Gastrocnemius medialis (tissue), 4 donors: ENCODE measurements at regions not wholly inside any gene's neighbourhood (a gene's known extent, or its start where the extent isn't known, plus 50 kb on each side); places are given as distances from the start of the nearest gene placed in this dataset.

Source experiments
- ATAC-seq, 2 donors: fragments of 150-250 bp; one replicate each; pipeline ENCODE4 v1.9.1; 2016
- DNase-seq, 2 donors: peaks; one replicate each; pipeline ENCODE4 v3.0.0-alpha.2; 2019
- H3K27ac ChIP-seq, 4 donors: fragments of 200-600 bp; sonication (generic); 1 replicate in 1 of 4; 2 replicates in 3 of 4; pipeline ENCODE4 v1.5.1; 2016 to 2018; ENCODE audit warnings: mild to moderate bottlenecking in 2 of 4, moderate library complexity in 1 of 4
- H3K27me3 ChIP-seq, 3 donors: fragments of 200-600 bp; sonication (generic) in 2 of 3; 1 replicate in 1 of 3; 2 replicates in 2 of 3; pipeline versions ENCODE4 v1.5.1 to v1.6.0; 2016 to 2019; ENCODE audit warnings: mild to moderate bottlenecking in 1 of 3, moderate library complexity in 1 of 3
- H3K36me3 ChIP-seq, 2 donors: fragments of 200-600 bp; sonication (generic) in 1 of 2; one replicate each; pipeline ENCODE4 v1.5.1; 2017 to 2018
- H3K4me1 ChIP-seq, 2 donors: fragments of 200-600 bp; sonication (generic) in 1 of 2; one replicate each; pipeline ENCODE4 v1.5.1; 2016 to 2017; ENCODE audit warnings: mild to moderate bottlenecking in 2 of 2
- H3K4me3 ChIP-seq, 4 donors: fragments of 200-600 bp; sonication (generic) in 3 of 4; 1 replicate in 1 of 4; 2 replicates in 3 of 4; pipeline ENCODE4 v1.5.1; 2016 to 2019; ENCODE audit warnings: mild to moderate bottlenecking in 2 of 4
- H3K9me3 ChIP-seq, 3 donors: fragments of 200-600 bp; sonication (generic) in 2 of 3; 1 replicate in 1 of 3; 2 replicates in 2 of 3; pipeline ENCODE4 v1.5.1; 2016 to 2019
- POLR2A ChIP-seq, 2 donors: fragments of 450-650 bp; IDR thresholded peaks; one replicate each; pipeline ENCODE4 v1.6.1; 2017; ENCODE audit warnings: antibody characterized with exemption in 2 of 2, mild to moderate bottlenecking in 2 of 2, moderate library complexity in 2 of 2
- in situ Hi-C, 4 donors: fragments of 200-750 bp; cut with MboI; loops; one replicate each; pipeline versions ENCODE4 v1.15.0 to v1.8.0; 2017; ENCODE audit warnings: low sequenced_read_pairs in 4 of 4
- intact Hi-C: fragments of 100-400 bp; cut with DNase I; formaldehyde crosslinking; loops from one replicate; pipeline ENCODE4 v1.15.1; 2023; ENCODE audit warnings: low total_unique reads
- TF ChIP-seq, protein P1 (sequence below), 5 experiments: fragments of 450-650 bp in 3 of 5; fragments of 200-600 bp in 2 of 5; sonication (generic) in 2 of 5; IDR thresholded peaks in 4 of 5; conservative IDR thresholded peaks in 1 of 5; 1 replicate in 4 of 5; 2 replicates in 1 of 5; pipeline ENCODE4 v1.5.1; 2016 to 2019; ENCODE audit warnings: antibody characterized with exemption in 5 of 5, mild to moderate bottlenecking in 3 of 5, moderate library complexity in 3 of 5

DNA sequence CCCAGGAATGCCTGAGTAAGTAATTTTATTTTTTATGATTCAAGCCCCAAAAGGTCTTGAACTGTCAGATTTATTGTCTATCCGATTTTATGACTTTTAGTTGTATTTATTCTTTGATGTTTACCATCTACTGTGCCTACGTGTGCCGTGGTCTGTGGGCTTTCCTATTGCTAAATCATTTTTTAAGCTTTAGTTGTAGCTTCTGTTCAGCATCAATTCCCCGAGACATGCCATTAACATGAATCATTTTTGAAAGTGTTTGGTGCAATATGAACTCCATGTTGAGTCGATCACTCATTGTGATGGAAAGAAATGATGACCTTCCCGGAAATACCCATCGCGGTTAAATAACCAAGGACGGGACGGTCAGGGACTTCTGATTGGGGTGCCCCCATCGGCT lies 268.7 kb upstream of the THRB start:
- Histone ChIP-seq H3K9me3 (no peaks in the 10 kb centered on the region), H3K4me1 (no peaks in the 10 kb centered on the region), H3K27ac (no peak overlapping the region), H3K27me3 (no peaks in the 10 kb centered on the region), H3K36me3 (no peaks in the 10 kb centered on the region), H3K4me3 (no peak overlapping the region)
- TF ChIP-seq, protein P1, sequence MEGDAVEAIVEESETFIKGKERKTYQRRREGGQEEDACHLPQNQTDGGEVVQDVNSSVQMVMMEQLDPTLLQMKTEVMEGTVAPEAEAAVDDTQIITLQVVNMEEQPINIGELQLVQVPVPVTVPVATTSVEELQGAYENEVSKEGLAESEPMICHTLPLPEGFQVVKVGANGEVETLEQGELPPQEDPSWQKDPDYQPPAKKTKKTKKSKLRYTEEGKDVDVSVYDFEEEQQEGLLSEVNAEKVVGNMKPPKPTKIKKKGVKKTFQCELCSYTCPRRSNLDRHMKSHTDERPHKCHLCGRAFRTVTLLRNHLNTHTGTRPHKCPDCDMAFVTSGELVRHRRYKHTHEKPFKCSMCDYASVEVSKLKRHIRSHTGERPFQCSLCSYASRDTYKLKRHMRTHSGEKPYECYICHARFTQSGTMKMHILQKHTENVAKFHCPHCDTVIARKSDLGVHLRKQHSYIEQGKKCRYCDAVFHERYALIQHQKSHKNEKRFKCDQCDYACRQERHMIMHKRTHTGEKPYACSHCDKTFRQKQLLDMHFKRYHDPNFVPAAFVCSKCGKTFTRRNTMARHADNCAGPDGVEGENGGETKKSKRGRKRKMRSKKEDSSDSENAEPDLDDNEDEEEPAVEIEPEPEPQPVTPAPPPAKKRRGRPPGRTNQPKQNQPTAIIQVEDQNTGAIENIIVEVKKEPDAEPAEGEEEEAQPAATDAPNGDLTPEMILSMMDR (IDR thresholded peaks at IDR 0.05 in 4 of 5, conservative IDR thresholded peaks at IDR 0.05 in 1 of 5): no peak
- TF ChIP-seq POLR2A (IDR thresholded peaks at IDR 0.05): no peak
- ATAC-seq (no peak), DNase-seq (no peak)
- in situ Hi-C loops: no loop called here
- intact Hi-C loops: no loop called here

DNA sequence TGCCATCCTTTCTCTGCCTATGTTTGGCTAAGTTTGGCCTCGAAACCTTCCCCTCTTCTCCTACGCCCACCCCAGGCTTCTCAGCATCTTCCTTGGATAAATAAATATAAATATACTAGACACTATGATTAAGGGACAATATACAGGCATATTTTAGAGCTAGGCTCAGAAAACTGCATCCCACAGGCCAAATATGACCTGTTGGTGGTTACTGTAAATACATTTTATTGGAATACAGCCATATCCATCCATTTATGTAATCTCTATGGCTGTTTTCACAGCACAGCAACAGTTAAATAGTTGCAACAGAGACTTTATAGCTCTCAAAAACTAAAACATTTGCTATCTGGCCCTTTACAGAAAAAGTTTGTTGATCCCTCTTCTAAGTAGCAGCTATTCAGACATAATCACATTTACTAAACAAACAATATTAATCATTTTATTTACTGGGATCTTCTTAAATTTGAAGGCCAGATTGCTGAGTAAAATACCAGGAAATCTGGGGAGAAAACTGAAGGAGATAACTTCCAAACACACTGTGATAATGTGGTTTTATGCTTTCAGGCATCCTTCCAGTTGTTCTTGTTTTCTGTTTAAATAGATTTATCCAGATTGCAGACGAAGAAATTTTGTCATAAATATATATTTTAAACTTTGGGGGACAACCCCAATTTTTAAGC lies 269.7 kb upstream of the THRB start:
- intact Hi-C loops (no loop called here), in situ Hi-C loops (no loop called here)
- H3K4me1 ChIP-seq: no peaks in the 10 kb centered on the region
- H3K36me3 ChIP-seq: no peaks in the 10 kb centered on the region
- no peaks in the 10 kb centered on the region for H3K27me3 ChIP-seq
- ATAC-seq (no peak), DNase-seq (no peak)
- H3K4me3 ChIP-seq: no peak overlapping the region
- H3K9me3 ChIP-seq: no peaks in the 10 kb centered on the region
- TF ChIP-seq, protein P1 (IDR thresholded peaks at IDR 0.05 in 4 of 5, conservative IDR thresholded peaks at IDR 0.05 in 1 of 5): no peak
- TF ChIP-seq POLR2A (IDR thresholded peaks at IDR 0.05): no peak
- no peak overlapping the region for H3K27ac ChIP-seq

DNA sequence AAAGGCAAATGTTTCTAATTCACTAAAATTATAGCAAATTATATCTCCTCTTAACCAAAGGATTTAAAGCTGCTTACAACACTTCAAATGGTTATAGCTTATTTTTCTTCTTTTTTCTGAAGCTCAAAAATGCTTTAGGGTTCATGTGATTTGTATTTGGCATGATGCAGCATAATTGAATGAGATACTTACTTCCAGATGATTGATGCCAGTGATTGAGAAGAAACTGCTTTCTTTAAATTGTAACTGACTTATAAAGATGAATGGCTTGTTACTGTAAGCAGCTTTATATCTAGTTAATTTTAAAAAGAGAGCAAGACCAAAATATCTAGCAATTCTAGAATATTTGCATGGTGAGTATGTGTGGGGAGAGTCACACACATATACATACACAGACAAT lies 270.7 kb upstream of the THRB start:
- no peak for ATAC-seq
- in situ Hi-C loops (no loop called here), intact Hi-C loops (no loop called here)
- Histone ChIP-seq H3K9me3 (no peaks in the 10 kb centered on the region), H3K4me1 (no peaks in the 10 kb centered on the region), H3K27ac (no peak overlapping the region), H3K4me3 (no peak overlapping the region), H3K27me3 (no peaks in the 10 kb centered on the region), H3K36me3 (no peaks in the 10 kb centered on the region)
- no peak for DNase-seq
- TF ChIP-seq, protein P1 (IDR thresholded peaks at IDR 0.05 in 4 of 5, conservative IDR thresholded peaks at IDR 0.05 in 1 of 5): no peak
- TF ChIP-seq POLR2A (IDR thresholded peaks at IDR 0.05): no peak

DNA sequence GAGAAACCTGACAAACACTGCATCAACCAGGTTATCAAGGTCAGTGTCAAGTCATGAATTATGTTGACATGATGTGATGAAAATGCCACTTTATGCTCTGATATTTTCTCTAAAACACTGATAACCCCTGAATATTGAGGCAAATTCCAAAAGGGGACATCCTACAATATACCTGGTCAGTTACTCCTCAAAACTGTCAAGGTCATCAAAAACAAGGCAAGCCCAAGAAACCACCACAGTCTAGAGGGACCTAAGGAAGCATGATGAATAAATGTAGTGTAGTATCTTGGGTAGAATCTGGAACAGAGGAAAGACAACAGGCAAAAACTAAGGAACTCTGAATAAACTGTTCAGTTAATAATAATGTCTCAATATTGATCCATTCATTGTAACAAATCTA lies 275.3 kb upstream of the THRB start:
- in situ Hi-C loops (loop anchor here in 3 of 4 donors (10.0 kb wide), 1 partner anchor 825 kb away; no protein-coding TSS in a partner anchor), intact Hi-C loops (loop anchor here (5.0 kb wide), 1 partner anchor 262 kb away; no protein-coding TSS in a partner anchor)
- no peaks in the 10 kb centered on the region for H3K9me3 ChIP-seq
- H3K36me3 ChIP-seq: no peaks in the 10 kb centered on the region
- no peak for TF ChIP-seq POLR2A (IDR thresholded peaks at IDR 0.05)
- TF ChIP-seq, protein P1 (IDR thresholded peaks at IDR 0.05 in 4 of 5, conservative IDR thresholded peaks at IDR 0.05 in 1 of 5): no peak
- no peaks in the 10 kb centered on the region for H3K27me3 ChIP-seq
- H3K4me3 ChIP-seq: no peak overlapping the region
- H3K27ac ChIP-seq: no peak overlapping the region
- H3K4me1 ChIP-seq: no peaks in the 10 kb centered on the region
- no peak for ATAC-seq
- DNase-seq: no peak
